HCT116 (cell line): ENCODE measurements at regions not wholly inside any gene's neighbourhood (a gene's known extent, or its start where the extent isn't known, plus 50 kb on each side); places are given as distances from the start of the nearest gene placed in this dataset.

ENCODE experiments used
- ATAC-seq: fragments of 200-7000 bp; cut with Tn5 transposase; 2 replicates; pipeline ENCODE4 v1.9.1; 2020; ENCODE audit warnings: mild to moderate bottlenecking, moderate library complexity
- BruUV-seq: library from RNA; stranded (reverse); fragments of 400-500 nt; replicated peaks from 2 replicates; lab custom pipeline; 2021; lab: Mats Ljungman, UMichigan
- CTCF ChIA-PET: fragments of 300-600 bp; sonication (Branson Sonifier 250); formaldehyde crosslinking; loops from one replicate; lab custom pipeline; 2021; ENCODE audit warnings: antibody characterized with exemption; lab: Charles Lee
- POLR2A ChIA-PET: fragments of 300-600, 350-600 bp; sonication (Branson Sonifier 250); formaldehyde crosslinking; loops from one replicate; lab custom pipeline; 2021; ENCODE audit warnings: antibody characterized with exemption; lab: Charles Lee
- RAD21 ChIA-PET, 2 experiments: fragments of 300-600 bp; sonication (Branson Sonifier 250); formaldehyde crosslinking; loops; one replicate each; lab custom pipeline; 2023; ENCODE audit warnings: low total read pairs in 2 of 2; ENCODE audit not compliant: uncharacterized antibody in 2 of 2, unreplicated experiment in 2 of 2, low non-redundant PET in 1 of 2; lab: Charles Lee
- DNase-seq: peaks from one replicate; pipeline ENCODE4 v3.0.0-alpha.2; 2010; ENCODE audit warnings: low read depth, low spot score
- H2AFZ ChIP-seq: fragments of 200-600 bp; shearing (Covaris generic), sonication (generic); 2 replicates; pipeline ENCODE4 v1.6.1; 2017; ENCODE audit warnings: low read depth, mixed run types, mixed read lengths, antibody characterized with exemption, low read length; ENCODE audit not compliant: poor library complexity, severe bottlenecking
- H3K27ac ChIP-seq: 2 replicates; pipeline ENCODE4 v1.5.1; 2012; ENCODE audit warnings: low read depth, low read length
- H3K27me3 ChIP-seq: fragments of 200-600 bp; sonication (generic); 2 replicates; pipeline ENCODE4 v1.6.1; 2016; ENCODE audit warnings: mixed run types, low read length, mixed read lengths; ENCODE audit not compliant: insufficient read depth
- H3K36me3 ChIP-seq, 2 experiments: fragments of 200-500 bp in 1 of 2; fragments of 200-600 bp in 1 of 2; sonication (Bioruptor generic) in 1 of 2; sonication (generic) in 1 of 2; 2 replicates each; pipeline versions ENCODE4 v1.5.1 to v1.6.1; 2014 to 2016; ENCODE audit warnings: low read length in 2 of 2, inconsistent platforms in 1 of 2, mixed read lengths in 1 of 2, mixed run types in 1 of 2; ENCODE audit not compliant: insufficient read depth in 2 of 2, control insufficient read depth in 1 of 2
- H3K4me1 ChIP-seq, 2 experiments: fragments of 200-600 bp in 1 of 2; sonication (generic) in 1 of 2; 2 replicates each; pipeline versions ENCODE4 v1.5.1 to v1.6.1; 2012 to 2017; ENCODE audit warnings: low read length in 2 of 2, inconsistent platforms in 1 of 2, mild to moderate bottlenecking in 1 of 2, mixed read lengths in 1 of 2, mixed run types in 1 of 2, moderate library complexity in 1 of 2; ENCODE audit not compliant: insufficient read depth in 2 of 2, control insufficient read depth in 1 of 2
- H3K4me2 ChIP-seq: fragments of 200-600 bp; sonication (generic); 2 replicates; pipeline ENCODE4 v1.6.1; 2017; ENCODE audit warnings: mixed run types, low read length, mixed read lengths
- H3K4me3 ChIP-seq, 2 experiments: fragments of 200-600 bp in 1 of 2; sonication (generic) in 1 of 2; replicated peaks in 1 of 2; 2 replicates each; pipeline ENCODE4 v1.5.1; 2011 to 2016; ENCODE audit warnings: low read length in 2 of 2, control low read depth in 1 of 2, low read depth in 1 of 2, mild to moderate bottlenecking in 1 of 2, mixed read lengths in 1 of 2, mixed run types in 1 of 2
- H3K79me2 ChIP-seq: fragments of 200-600 bp; sonication (generic); 2 replicates; pipeline ENCODE4 v1.6.1; 2017; ENCODE audit warnings: mild to moderate bottlenecking, mixed run types, low read length, moderate library complexity, mixed read lengths; ENCODE audit not compliant: insufficient read depth
- H3K9ac ChIP-seq: fragments of 200-600 bp; sonication (generic); 2 replicates; pipeline ENCODE4 v1.6.1; 2016; ENCODE audit warnings: low read length, mixed read lengths
- H3K9me2 ChIP-seq: fragments of 200-600 bp; sonication (generic), shearing (Covaris generic); 2 replicates; pipeline ENCODE4 v1.6.1; 2017; ENCODE audit warnings: mixed run types, mild to moderate bottlenecking, moderate library complexity; ENCODE audit not compliant: insufficient read depth
- H3K9me3 ChIP-seq, 2 experiments: fragments of 200-500 bp in 1 of 2; fragments of 200-600 bp in 1 of 2; sonication (Bioruptor generic) in 1 of 2; sonication (generic) in 1 of 2; 2 replicates each; pipeline ENCODE4 v1.6.1; 2014 to 2017; ENCODE audit warnings: low read length in 2 of 2, mixed read lengths in 2 of 2, inconsistent platforms in 1 of 2, low read depth in 1 of 2, mild to moderate bottlenecking in 1 of 2, mixed run types in 1 of 2, moderate library complexity in 1 of 2; ENCODE audit not compliant: control insufficient read depth in 1 of 2, insufficient read depth in 1 of 2
- H4K20me1 ChIP-seq: fragments of 200-600 bp; sonication (generic), shearing (Covaris generic); 2 replicates; pipeline ENCODE4 v1.6.1; 2017; ENCODE audit warnings: mixed run types, mild to moderate bottlenecking, moderate library complexity; ENCODE audit not compliant: insufficient read depth
- ATF3 ChIP-seq: IDR thresholded peaks from 2 replicates; pipeline ENCODE4 v1.6.1; 2012
- CBX3 ChIP-seq: IDR thresholded peaks from 2 replicates; pipeline ENCODE4 v1.6.1; 2012; ENCODE audit warnings: low read depth
- CTCF ChIP-seq, 3 experiments: fragments of 200-600 bp in 1 of 3; sonication (generic) in 1 of 3; IDR thresholded peaks in 2 of 3; conservative IDR thresholded peaks in 1 of 3; 2 replicates each; pipeline ENCODE4 v1.5.1; 2012 to 2017; ENCODE audit warnings: low read depth in 2 of 3, low read length in 2 of 3, antibody characterized with exemption in 1 of 3, borderline replicate concordance in 1 of 3, control low read depth in 1 of 3, mild to moderate bottlenecking in 1 of 3, mixed read lengths in 1 of 3, mixed run types in 1 of 3, moderate library complexity in 1 of 3; ENCODE audit not compliant: insufficient read depth in 1 of 3
- EZH2 ChIP-seq: fragments of 200-600 bp; sonication (generic); IDR thresholded peaks from 2 replicates; pipeline ENCODE4 v1.6.1; 2017; ENCODE audit warnings: antibody characterized with exemption, mixed run types
- EZH2phosphoT487 ChIP-seq: fragments of 200-600 bp; IDR thresholded peaks from 2 replicates; pipeline ENCODE4 v1.6.1; 2018; ENCODE audit warnings: antibody characterized with exemption, borderline replicate concordance
- JUND ChIP-seq: IDR thresholded peaks from 2 replicates; pipeline ENCODE4 v1.6.1; 2012
- POLR2A ChIP-seq: IDR thresholded peaks from 2 replicates; pipeline ENCODE4 v1.7.0; 2011; ENCODE audit warnings: borderline replicate concordance; ENCODE audit not compliant: insufficient read depth, insufficient read length; ENCODE audit errors: extremely low read depth
- POLR2AphosphoS5 ChIP-seq: IDR thresholded peaks from 2 replicates; pipeline ENCODE4 v1.6.1; 2011; ENCODE audit warnings: mild to moderate bottlenecking, low read depth, low read length, moderate library complexity
- RAD21 ChIP-seq: IDR thresholded peaks from 2 replicates; pipeline ENCODE4 v1.6.1; 2012; ENCODE audit warnings: low read depth, mild to moderate bottlenecking
- SIN3A ChIP-seq: IDR thresholded peaks from 2 replicates; pipeline ENCODE4 v1.6.1; 2012; ENCODE audit warnings: low read depth
- SRF ChIP-seq: IDR thresholded peaks from 2 replicates; pipeline ENCODE4 v1.6.1; 2012; ENCODE audit warnings: low read depth
- TCF7L2 ChIP-seq: IDR thresholded peaks from 2 replicates; pipeline ENCODE4 v1.7.0; 2011; ENCODE audit warnings: borderline replicate concordance, inconsistent platforms; ENCODE audit not compliant: insufficient read depth, insufficient read length; ENCODE audit errors: extremely low read depth
- YY1 ChIP-seq: IDR thresholded peaks from 2 replicates; pipeline ENCODE4 v1.6.1; 2011; ENCODE audit warnings: low read length, low read depth, moderate library complexity, mild to moderate bottlenecking; ENCODE audit not compliant: insufficient replicate concordance; ENCODE audit errors: extremely low read depth
- intact Hi-C: fragments of 100-400 bp; cut with micrococcal nuclease; formaldehyde crosslinking; loops from 2 replicates; pipeline ENCODE4 v1.10.0; 2022

DNA sequence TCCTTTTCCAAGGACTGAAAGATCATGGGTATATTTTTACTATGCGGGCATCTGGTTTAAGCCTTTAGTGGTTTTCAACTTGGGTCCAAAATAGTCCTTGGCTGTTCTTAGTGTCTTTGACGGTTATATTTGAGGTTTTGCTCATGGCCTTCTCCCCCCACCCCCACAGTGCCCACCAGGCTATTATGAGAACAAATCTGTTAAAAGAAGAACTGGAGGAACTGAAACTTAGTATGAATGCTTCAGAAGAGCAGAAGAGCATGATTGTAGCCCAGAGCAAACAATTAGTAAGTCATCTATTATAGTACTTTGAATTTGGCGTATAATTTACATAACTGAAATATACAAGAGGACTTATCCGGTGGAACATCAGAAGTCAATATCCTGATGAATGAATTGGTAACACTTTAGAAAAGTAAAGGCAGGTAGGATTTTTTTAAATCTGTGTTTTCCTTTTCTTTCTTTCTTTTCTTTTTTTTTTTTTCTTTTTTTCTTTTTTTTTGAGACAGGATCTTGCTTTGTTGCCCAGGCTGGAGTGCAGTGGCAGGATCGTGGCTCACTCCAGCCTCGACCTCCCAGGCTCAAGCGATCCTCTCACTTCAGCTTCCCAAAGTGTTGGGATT is 71.8 kb upstream of the BCAT1 start:
- H3K9me3 ChIP-seq: no peaks in the 10 kb centered on the region
- CTCF ChIA-PET: no interaction called here
- H2AFZ ChIP-seq: no peak overlapping the region
- H3K4me3 ChIP-seq: no peak overlapping the region
- no peak overlapping the region for H3K27ac ChIP-seq
- H3K27me3 ChIP-seq: 0 out of 2 replicates have a peak, but pooled peaks cover 3% of the 10 kb centered on the region
- POLR2A ChIA-PET: no interaction called here
- BruUV-seq: no TSS peak
- no peak overlapping the region for H3K9ac ChIP-seq
- H3K4me2 ChIP-seq: no peak overlapping the region
- no peaks in the 10 kb centered on the region for H4K20me1 ChIP-seq
- intact Hi-C loops: no loop called here
- RAD21 ChIA-PET: no interaction called here
- ATAC-seq (no peak), DNase-seq (no peak)
- no peaks in the 10 kb centered on the region for H3K9me2 ChIP-seq
- TF ChIP-seq RAD21: no peak
- TF ChIP-seq CTCF (IDR thresholded peaks at IDR 0.05 in 2 of 3, conservative IDR thresholded peaks at IDR 0.05 in 1 of 3; ENCODE audit: borderline replicate concordance in 1 of 3, insufficient read depth in 1 of 3, low read depth in 2 of 3, low read length in 2 of 3): no peak
- no peak for TF ChIP-seq SRF
- no peak for TF ChIP-seq CBX3
- no peak for TF ChIP-seq JUND
- no peak for TF ChIP-seq EZH2phosphoT487
- no peak for TF ChIP-seq TCF7L2
- no peak for TF ChIP-seq EZH2
- TF ChIP-seq SIN3A: no peak
- TF ChIP-seq POLR2AphosphoS5: no peak
- TF ChIP-seq YY1: no peak
- no peak for TF ChIP-seq POLR2A
- TF ChIP-seq ATF3: no peak
- H3K4me1 ChIP-seq: no peaks in the 10 kb centered on the region; a peak in 1 of 4 replicates
- no peaks in the 10 kb centered on the region for H3K36me3 ChIP-seq
- no peaks in the 10 kb centered on the region for H3K79me2 ChIP-seq
